GM18498 (cell line): ENCODE measurements at regions not wholly inside any gene's neighbourhood (a gene's known extent, or its start where the extent isn't known, plus 50 kb on each side); places are given as distances from the start of the nearest gene placed in this dataset.
"Not testable (repeated sequence)": the region's sequence is repeated elsewhere in the genome, so short reads cannot be mapped to it uniquely, and the experiment has no call there.

ENCODE experiments used
- ATAC-seq: cut with Tn5 transposase; IDR thresholded peaks from one replicate; pipeline ENCODE4 v1.9.1; 2021; ENCODE audit warnings: mild to moderate bottlenecking, moderate library complexity; ENCODE audit not compliant: unreplicated experiment

DNA sequence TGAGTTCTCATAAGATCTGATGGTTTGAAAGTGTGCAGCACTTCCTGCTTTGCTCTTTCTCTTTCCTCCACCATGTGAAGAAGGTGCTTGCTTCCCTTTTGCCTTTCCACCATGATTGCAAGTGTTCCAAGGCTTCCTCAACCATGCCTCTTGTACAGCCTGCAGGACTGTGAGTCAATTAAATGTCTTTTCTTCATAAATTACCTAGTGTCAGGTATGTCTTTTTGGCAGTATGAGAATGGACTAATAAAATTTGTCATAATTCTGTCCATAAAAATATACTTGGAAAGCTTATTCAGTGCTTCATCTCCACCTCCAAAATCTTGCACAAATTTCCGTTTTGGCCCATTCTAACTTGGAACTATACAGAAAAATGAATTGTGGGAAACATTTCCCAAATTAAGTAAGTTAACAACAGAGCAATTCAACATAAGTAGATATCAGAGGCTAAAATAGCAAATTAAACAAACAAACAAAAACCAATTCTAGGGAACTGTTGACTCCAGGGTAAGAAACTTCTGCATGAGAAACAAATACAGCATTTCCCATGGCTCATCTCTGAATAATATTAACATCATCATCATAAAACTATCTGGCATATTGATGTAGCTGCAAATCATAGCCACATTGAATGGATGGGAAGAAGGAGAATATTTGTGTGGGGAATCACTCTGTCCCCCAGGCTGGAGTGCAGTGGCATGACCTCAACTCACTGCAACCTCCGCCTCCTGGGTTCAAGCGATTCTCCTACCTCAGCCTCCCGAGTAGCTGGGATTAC, 459.5 kb upstream of the FAR2 start:
- no peak for ATAC-seq

DNA sequence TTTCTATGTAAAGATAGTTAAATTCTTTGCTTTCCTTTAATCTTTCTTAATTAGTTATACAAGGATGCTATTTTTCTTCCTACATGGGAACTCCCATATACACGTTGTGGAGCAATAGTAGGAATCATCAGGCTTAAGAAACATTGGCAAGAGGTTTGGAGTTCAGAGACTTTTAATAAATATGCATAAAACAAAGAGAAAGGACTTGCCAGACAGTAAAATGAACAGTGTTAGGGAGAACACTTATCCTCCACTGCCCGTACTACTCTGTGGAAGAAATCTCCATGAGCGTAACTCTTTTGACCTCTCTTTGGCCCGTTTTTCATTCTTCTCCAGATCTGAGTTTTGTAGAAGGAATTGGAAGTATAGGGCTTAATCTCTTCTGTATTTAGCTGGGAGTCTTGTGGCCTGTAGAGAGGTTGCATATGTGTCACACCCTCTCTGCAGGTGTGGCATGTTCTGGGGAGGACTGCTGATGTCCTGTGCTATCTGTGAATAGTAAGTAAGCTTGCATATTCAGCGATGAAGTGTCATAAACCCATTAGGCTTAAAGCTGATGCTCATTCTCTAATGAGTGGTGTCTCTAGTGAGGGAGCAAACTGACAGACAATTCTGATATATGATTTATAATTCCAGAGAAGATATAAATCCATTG, 455.4 kb upstream of the FAR2 start:
- no peak for ATAC-seq

DNA sequence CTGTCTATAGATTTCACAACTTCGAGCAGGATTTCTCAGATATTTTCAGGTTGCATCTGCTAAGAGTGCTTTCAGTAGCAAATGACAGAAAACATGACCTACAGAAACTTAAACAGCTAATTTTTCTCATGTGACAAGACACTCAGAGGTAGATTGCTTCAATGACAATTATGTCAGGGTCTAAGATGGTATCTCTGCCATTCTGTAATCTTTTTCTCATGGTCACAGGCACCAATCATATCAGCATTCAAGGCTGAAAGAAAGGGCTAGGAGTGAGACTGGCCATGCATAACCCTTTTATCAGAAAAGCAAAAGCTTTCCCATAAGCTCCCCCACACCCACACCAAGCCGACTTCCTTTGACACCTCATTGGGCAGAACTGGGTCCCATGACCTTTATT, 450.5 kb upstream of the FAR2 start:
- no peak for ATAC-seq

DNA sequence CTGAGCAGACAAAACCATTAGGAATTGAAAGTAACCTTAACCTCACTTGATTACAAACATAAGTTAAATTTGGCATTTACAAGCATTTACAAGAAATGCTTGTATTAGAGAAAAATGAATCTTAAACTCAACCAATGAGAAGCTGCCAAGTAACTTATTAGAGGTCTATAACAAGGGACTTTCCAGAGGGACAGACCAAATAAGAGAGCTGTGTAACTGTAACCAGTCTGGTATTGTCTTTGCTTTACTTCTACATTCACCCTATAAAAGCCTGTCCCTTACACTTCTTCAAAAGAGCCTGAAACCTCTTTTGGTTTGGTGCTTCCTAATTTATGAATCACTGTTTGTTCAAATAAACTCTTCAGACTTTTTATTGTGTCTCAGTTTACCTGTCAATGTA, 450.0 kb upstream of the FAR2 start:
- ATAC-seq, result no peak

DNA sequence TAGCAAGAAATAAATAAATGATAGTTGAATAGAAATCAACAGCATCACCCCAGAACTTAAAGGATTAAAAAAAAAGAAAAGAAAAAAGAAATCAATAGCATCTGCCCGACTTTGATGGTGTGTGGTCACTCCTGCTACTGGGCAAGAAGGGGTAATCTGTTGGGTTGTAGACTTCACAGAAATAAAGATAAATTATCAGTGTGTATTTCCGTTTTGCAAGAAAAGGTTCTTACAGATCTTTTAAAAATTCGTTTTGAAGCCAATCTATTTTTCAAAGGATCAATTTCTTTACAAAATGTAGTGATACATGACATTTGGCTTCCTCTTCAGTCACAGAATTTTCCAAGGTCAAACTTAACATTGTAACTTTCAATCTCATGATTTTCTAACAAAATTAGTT, 448.9 kb upstream of the FAR2 start:
- no peak for ATAC-seq

DNA sequence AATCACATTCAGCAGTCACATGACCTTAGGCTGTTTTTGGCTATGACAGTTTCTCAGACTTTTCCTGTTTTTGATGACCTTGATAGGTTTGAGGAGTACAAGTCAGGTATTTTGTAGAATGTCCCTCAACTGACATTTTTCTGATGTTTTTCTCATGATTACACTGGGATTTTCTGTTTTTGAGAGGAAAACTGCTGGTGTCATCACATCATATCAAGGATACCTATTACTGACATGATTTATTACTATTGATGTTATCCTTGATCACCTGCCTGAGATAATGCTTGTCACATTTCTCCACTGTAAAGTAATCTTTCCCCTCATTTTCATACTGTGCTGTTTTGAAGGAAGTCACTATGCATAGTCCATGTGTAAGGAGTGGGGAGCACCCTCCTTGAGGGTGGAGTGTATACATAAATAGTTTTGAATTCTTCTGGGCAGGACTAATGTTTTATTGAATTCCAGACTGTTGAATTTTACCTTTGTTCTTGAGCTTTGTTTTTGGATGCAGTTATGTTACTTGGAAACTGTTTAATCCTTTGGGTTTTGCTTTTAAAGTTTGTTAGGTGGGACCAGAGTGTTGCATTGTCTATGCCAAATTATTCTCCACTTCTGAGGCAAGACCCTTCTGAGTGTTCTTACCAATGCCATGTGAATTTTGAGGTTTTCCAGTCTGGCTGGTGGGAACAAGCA, 444.5 kb upstream of the FAR2 start:
- ATAC-seq, result no peak

DNA sequence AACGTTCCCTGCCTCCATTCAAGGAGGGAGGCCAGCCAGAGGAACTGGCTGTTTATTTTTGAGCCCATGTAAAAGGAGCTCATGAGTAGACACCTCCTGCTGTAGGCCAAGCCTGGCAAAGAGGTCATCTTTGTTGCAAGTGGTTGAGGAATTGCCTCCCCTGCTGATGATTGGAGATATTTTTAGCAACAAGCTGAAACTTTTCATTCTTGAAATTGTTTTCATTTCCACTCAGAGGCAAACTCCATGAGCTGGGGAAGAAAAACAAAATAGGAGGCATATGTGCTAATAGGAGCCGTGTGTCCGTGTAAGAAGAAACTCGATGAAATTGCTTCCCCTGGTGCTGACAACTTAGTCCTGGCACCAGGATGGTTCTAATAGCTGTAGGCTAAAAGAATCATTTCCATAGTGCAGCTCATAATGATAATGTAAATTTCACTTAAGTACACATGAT, 440.1 kb upstream of the FAR2 start:
- no peak for ATAC-seq

DNA sequence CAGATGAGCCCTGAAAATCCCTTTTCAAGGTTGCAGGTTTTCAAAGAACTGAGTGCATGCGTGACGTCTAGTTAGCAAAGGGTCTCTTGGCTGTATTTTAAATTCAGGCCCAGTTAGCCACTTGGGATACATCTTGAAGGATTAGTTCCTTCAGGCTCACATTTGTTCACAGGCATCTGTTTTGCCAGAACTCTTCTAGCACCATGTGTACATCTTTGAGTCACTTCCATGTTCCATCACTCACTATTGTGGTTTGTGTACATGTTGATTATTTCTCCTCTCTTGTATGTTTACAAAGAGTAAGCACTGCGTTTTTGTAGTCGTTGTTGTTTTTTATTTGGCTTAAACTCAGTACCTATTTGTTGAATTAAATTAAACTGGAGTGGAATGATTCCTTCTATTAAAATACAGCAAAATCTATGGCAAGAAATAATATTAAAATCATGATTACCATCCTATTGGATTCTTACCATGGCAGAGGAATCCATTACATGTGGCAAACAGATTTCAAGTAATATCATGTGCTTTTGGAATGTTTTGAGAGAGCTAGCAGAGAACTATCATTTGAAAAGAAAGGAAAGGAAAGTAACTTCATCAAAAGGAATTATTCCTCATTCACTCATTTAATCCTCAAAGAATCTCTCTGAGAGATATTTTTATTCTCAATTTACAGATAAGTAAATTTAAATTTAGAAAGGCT, 438.9 kb upstream of the FAR2 start:
- no peak for ATAC-seq

DNA sequence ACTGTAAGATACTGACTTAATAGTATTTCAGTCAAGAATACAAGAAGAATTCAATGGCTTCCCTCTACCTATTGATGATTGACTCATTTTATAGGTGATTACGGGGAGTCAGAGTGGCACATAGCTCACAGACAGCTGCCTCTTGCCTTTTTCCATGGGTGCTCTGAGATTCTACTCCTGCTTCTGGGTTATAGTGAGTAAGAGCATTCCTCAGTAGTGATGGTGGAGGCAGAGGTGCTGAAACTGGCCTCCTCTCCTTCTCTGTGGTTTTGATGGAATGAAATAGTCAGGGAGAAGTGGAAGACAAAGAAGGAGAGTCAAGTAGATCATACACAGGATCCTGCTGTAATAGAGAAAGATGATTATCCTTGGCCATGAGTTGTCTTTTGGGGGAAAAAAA, 438.2 kb upstream of the FAR2 start:
- no peak for ATAC-seq

DNA sequence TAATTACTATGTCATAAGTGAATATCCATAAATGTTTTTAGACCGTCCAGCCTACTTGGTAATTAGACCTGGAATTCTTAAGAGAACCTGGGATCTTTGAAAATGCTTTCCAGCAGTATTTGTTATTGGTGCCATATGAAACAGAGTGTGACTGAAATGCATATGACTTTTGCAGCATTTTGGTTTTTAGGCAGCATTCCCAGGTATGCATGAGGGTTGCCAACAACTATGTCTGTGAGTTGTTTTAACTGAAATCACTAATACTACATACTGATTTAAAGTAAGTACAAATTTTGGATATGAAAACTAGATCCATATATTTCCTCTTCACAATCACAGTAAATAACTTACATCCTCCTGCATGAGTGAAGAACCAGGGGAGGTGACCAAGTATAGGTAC, 437.7 kb upstream of the FAR2 start:
- no peak for ATAC-seq

DNA sequence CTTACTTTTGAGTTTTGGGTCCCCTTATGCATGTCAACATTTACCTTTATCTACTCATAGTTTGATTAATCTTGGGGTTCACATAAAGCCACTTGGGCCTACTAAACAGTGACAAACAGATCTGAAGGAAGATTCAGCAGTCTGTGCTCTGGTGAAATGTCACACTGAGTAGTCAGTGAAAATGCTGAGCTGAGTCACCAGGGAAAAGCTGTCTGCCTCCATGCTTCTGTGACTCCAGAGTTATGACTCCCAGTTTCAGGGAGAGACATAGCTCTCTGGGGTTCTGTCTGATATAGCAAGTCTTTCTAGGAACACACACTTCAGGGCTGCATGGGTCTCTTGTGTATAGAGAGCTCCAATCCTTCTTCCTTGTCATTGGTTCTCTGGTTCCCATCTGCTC, 406.3 kb upstream of the FAR2 start:
- ATAC-seq, result no peak

DNA sequence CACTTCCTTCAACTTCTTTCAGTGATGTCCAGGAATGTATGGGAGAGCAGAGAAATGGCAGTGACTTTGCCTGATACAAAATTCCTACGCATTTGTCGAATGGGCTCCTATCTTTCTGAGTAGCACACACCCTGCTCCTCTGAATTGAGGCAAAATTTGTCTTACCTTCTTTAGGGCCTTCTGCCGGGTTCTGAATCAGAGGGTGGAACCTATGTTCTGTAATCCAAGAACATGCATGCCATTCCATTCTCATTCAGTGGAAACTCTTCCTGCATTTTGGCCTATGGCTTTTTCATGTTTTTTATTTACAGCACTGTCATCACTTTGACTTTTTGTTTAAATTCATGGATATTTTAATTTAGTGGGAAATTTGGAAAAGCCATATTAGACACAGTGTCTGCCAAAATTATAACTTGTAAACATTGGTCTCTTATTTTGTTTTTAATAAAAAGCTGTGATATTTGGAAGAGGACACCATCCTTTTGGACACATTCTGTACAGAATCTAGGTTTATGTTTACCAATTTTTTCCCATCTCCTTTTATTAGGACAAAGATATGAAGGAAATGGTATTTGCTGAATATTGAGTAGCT, 402.2 kb upstream of the FAR2 start:
- no peak for ATAC-seq

DNA sequence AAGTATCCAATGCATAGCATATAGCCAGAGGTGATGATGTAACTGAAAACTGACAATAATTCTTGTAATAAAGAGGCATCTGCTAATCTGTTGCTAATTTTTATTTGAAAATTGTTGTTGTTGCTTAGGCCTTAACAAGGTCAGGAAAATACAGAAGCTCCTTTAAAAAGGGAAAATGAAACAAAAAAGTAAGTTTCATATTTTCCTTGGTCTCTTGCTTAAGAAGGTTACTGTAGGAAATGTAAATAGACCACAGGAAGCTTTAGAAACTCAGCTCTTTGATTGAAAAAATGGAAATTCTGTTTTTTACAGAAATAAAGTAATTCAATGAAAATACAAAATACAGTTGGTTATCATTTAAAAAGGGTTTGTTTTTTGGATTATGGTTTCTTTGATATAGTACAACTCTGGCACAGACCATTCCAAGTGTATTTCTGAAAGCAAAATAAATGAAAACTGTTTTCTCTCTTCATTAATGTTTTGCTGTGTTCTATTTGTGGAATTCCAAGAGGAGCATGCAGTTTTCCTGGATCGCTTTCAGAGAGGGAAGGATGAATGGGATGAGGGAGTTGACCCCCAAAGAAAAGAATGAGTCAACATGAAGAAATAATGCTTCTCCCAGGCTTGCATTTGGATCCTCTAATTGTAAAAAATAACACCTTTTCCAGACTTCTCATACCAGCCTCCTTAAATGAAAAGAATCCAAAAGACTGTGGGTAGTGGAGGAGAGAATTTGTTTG, 398.0 kb upstream of the FAR2 start:
- no peak for ATAC-seq

DNA sequence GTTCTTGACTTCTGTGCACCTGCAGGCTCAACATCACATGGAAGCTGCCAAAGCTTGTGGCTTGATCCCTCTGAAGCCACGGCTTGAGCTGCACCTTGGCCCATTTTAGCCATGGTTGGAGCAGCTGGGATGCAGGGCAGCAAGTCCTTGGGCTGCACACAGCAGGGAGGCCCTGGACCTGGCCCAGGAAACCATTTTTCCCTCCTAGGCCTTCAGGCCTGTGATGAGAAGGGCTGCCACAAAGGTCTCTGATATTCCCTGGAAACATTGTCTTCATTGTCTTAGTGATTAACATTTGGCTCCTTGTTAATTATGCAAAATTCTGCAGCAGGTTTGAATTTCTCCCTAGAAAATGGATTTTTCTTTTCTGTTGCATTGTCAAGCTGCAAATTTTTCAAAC, 394.1 kb upstream of the FAR2 start:
- no peak for ATAC-seq

DNA sequence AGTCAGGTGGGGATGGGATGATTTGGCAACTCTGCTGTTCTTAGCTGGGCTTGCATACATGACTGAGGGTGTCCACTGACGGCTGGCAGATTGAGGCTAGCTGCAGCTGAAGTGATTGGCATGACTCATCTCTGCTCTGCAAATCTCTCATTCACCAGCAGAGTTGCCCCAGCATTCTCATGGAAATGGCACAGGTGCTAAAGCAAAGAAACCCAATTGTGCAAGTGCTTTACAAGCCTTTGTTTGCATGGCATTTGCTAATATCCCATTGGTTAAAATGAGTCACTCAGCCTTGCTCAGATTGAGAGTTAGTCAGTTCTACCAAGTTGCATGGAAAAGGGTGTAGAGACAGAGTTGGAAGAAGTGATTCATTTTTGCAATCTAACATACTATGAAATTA, 389.7 kb upstream of the FAR2 start:
- ATAC-seq, result no peak

DNA sequence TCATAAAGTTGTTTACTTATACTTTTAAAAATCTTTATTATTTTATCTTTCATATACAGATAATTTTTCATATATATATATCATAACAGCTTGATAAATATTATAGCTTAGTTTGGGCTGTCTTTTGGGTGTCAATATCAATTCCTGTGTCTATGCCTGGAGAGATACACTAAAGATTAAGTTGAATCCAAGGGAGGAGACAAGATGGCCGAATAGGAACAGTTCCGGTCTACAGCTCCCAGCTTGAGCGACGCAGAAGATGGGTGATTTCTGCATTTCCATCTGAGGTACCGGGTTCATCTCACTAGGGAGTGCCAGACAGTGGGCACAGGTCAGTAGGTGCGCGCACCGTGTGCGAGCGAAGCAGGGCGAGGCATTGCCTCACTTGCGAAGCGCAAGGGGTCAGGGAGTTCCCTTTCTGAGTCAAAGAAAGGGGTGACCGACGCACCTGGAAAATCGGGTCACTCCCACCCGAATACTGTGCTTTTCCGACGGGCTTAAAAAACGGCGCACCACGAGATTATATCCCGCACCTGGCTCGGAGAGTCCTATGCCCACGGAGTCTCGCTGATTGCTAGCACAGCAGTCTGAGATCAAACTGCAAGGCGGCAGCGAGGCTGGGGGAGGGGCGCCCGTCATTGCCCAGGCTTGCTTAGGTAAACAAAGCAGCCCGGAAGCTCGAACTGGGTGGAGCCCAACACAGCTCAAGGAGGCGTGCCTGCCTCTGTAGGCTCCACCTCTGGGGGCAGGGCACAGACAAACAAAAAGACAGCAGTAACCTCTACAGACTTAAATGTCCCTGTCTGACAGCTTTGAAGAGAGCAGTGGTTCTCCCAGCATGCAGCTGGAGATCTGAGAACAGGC, 388.8 kb upstream of the FAR2 start:
- not testable (repeated sequence) for ATAC-seq

DNA sequence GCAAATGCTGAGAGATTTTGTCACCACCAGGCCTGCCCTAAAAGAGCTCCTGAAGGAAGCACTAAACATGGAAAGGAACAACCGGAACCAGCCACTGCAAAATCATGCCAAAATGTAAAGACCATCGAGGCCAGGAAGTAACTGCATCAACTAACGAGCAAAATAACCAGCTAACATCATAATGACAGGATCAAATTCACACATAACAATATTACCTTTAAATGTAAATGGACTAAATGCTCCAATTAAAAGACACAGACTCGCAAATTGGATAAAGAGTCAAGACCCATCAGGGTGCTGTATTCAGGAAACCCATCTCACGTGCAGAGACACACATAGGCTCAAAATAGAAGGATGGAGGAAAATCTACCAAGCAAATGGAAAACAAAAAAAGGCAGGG, 387.2 kb upstream of the FAR2 start:
- ATAC-seq, result not testable (repeated sequence)

DNA sequence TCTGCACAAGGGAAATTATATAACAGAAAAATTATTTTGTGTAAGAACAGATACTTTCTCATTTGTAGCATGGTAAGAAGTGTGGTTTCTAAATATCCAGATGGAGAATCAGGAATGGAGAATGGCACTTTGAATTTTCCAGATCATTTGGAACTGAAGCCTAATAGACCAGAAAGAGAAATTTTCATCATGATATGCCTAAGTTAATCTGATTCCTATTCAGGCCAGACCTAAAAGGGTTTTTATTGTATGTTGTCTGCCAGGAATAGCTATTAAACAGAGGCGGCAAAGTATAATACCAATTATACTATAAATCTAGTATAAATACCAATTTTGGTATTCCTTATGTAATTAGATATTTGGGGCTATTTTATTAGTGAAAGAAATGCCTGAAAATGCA, 382.7 kb upstream of the FAR2 start:
- no peak for ATAC-seq

DNA sequence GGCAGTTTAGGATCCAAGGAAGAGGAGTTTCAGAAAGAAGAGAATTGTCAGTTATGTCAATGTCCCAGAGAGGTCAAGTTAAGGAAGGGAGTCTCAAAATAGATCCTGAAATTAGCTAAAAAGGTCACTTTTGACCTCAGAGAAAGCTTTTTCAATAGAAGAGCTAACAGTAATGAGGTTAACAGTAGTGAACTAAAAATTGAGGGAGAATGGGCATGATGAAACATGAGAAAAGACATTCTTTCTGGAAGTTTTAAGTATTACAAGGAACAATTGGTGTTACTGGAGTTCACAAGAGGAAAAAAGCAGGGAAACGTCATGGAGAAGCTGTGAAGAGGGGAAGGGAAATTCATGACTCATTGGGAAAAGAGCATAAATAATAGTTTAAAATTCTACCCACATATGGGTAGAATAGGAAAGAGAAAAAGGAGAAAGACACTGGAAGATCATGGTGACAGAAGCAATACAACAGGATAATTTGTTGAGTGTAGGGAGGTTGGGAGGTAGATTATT, 381.2 kb upstream of the FAR2 start:
- ATAC-seq, result no peak
